GM21447 (cell line): ENCODE measurements at regions not wholly inside any gene's neighbourhood (a gene's known extent, or its start where the extent isn't known, plus 50 kb on each side); places are given as distances from the start of the nearest gene placed in this dataset.

Experiments used
- ATAC-seq: cut with Tn5 transposase; IDR thresholded peaks from one replicate; pipeline ENCODE4 v1.9.1; 2021; ENCODE audit not compliant: unreplicated experiment

DNA sequence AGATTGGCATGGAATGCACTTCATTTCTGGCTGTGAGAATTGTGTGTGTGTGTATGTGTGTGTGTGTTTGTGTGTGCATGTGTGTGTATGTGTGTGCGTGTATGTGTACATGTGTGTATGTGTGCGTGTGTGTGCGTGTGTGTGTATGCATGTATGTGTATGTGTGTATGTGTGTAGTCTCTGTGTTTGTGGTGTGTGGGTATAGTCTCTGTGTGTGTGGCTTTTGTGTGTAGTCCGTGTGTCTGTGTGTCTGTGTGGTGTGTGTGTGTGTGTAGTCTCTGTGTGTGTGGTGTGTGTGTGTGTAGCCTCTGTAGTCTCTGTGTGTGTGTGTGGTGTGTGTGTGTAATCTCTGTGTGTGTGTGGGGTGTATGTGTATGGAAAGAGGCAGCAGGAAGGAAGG lies 247.3 kb upstream of the SOX11 start:
- ATAC-seq = no peak

DNA sequence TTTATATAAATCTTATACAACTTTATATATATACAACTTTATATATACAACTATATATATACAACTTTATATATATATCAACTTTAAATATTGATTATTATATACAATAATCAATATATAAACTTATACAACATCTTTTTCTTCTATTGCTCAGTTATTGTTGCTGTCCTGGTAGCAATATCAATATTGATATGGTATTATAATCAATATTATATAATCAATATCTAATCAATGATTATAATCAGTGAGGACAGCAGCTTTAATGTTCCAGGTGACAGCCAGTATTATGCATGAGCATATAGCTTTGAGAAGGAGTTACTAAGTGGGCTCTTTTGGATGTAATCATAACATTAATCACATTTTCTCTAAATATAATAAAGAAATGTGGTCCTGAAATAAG lies 242.3 kb upstream of the SOX11 start:
- no peak for ATAC-seq

DNA sequence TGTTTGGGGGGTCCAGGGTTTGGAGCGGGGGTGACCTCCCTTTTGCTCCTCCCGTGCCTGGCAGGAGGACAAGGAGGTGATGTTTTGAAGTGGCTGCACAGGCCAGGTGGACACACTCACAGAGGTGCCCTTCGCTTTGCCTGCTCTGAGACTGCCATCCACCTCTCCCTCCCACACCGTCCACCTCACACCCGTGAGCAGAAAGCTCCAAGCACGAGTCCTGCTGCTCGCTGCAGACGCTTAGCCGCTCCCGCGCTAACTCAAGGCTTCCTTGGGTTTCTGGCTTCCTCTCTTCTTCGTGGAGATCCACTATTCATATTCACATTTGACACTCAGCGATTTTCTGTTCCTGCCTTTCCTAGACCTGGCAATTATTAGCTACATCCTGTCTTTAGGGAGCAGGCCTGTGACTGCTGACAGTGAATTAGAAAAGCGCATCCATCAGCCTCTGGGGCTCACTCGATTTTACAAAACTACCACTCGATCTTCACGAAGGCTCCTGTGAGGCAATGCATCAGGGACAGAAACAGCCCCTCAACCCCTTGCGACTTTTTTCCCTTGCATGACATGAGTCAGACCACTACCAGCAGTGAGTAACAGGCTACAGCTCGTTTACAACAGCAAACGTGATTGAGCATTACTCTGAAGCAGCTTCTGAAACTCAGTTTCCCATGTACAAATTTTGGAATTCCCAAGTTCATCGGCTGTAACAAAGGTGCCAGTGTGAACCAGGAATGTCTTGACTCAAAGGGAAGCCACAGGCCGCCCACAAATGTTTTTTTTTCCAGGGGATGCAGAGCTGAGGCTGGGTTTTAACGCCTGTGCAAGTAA lies 238.7 kb upstream of the SOX11 start:
- no peak for ATAC-seq

DNA sequence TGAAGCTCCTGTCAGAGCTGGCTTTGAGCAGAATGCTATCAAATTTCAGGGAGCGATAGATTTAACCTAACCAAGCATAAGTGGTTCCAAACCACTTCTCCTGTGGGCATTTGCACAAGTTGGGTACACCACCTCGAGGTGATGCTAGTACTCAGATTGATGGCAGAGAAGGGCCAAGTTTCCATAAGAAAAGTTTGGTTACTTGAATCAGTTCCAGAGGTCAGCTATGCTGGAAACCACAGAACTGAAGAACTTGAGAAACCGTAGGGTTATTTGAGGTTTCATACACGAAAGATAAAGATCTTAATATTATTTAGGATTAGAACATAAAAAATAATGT lies 238.2 kb upstream of the SOX11 start:
- no peak for ATAC-seq

GRCh38 chr2:5459041-5459440 lies 233.1 kb upstream of the SOX11 start:
- ATAC-seq = no peak

DNA sequence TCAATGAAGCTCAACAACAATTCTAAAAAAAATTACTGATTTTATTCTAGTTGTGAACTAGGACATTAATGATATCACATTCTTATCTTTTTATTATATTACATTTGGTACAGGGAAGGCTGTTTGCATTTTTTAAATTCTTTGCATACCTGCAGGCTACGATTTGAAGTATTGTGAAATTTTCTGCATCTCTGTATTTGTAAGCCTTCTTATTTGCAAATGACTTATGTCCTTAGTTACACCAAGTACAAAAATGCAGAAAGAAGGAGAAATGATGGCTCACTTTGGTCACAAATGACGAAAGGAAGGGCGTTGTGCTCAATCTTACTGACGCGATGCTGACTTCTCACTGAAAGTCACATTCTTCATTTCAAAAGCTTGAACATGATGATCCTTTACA lies 227.5 kb upstream of the SOX11 start:
- ATAC-seq = no peak

DNA sequence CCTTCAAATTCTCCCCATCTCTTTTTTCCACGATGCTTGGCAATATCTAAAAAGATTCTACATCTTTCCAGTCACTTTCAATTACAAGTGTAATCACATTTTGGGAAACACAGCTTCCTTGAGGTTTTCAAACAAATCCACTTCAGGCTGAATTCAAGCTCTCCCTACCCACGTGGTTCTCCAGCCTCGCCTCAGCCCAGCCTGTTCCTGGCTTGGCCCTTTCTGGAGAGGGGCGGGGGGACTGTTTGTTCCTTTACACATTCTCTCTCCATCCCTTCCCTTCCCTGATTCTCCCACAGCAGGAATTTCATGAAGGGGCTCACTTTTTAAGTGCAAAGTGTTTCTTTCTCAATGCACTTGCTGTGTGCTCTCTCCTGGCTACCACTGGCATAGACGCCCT lies 226.3 kb upstream of the SOX11 start:
- ATAC-seq = no peak

GRCh38 chr2:5467178-5467905 lies 224.8 kb upstream of the SOX11 start:
- no peak for ATAC-seq

DNA sequence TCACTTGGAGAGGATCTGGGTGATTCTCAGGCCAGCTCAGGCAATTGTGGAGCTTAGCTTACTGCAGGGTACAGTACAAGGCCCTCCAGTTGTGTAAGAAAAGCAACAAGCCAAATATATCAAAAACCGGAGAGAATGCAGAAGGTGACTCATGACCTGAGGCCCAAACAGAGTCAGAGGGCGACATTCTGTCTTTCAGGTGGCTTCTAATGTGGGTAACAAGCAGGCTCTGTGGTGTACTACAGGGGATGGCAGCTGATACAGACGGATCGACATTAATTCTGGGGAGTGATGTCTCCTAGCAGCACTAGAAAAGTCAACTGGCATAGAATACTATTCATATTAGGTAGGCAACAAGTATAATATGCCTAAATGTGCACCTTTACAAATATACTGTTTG lies 219.5 kb upstream of the SOX11 start:
- ATAC-seq = no peak

GRCh38 chr2:5473635-5474034 lies 218.5 kb upstream of the SOX11 start:
- no peak for ATAC-seq

GRCh38 chr2:5474716-5475115 lies 217.5 kb upstream of the SOX11 start:
- ATAC-seq = no peak

DNA sequence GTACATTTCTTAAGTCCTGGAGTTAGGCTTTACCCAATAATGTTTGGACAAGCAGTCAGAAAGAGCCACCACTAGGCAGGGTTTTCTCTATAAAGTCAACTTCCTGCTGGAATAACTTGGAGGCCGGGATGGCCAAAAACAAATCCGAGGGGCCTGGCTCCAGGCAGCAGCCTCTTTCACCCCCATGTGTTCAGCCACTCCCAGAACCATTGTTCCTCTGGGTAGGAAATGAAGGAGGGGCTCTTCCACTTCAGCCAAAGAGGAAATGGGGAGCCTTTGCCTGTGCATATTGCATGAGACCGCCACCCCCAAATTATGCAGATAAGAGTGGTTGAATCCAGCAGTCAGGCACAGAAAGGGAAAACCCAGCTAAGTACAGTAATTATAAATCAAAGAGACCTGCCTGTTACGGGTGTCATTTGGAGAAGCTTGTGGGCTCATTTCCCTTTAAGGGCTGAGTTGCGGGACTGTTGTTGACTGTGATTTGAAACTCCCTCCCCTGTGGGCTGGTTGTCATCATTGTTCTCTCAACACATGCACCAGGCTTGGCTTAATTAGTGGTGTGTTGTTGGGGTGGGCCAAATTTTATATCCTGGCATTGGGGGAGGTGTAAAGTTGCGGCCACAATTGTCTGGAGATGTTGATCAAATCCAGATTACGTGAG lies 212.8 kb upstream of the SOX11 start:
- no peak for ATAC-seq

DNA sequence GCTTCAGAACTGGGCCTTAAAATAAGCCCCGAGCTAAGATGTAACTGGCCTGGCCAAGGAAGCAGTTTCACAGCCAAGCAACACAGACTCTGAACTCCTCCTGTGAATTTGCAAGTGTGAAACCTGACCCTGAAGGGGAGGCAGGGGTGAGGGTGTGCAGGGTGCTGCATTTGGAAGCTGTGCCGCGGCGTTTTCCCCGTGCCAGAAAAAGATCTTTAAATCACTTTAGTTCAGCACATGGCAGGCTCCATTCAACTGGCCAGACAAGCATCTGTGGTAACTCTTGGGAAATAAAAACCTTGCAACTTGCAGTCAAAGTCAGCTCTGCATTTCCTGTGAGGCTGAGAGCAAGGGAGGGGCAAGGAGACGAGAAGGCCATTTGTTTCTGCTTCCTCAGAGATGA lies 209.3 kb upstream of the SOX11 start:
- no peak for ATAC-seq

- ATAC-seq = no peak
These were observed 207.3 kb upstream of the SOX11 start for GRCh38 chr2:5484868-5485267.

GRCh38 chr2:5491523-5491922 lies 200.7 kb upstream of the SOX11 start:
- ATAC-seq = no peak

- no peak for ATAC-seq
These were observed 198.9 kb upstream of the SOX11 start for GRCh38 chr2:5493256-5493655.

DNA sequence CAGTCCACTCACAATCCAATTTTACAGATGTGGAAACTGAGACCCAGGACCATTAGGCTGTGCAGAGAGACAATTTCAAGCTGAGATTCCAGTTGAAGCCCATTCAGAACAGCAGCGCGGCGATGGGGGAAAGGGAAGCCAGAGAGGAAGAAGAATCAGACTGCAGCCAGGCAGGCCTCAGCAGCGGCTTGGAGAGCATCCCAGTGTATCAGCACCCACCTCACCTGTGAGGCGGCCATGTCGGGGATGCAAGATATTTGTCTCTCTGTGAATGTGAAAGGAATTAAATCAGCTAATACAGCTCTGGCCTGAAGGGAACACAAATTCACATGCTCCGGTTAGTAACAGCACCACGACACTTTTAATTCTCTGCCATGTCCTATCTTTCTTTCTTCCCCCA lies 198.0 kb upstream of the SOX11 start:
- no peak for ATAC-seq

- no peak for ATAC-seq
These were observed 196.6 kb upstream of the SOX11 start for GRCh38 chr2:5495586-5495985.

DNA sequence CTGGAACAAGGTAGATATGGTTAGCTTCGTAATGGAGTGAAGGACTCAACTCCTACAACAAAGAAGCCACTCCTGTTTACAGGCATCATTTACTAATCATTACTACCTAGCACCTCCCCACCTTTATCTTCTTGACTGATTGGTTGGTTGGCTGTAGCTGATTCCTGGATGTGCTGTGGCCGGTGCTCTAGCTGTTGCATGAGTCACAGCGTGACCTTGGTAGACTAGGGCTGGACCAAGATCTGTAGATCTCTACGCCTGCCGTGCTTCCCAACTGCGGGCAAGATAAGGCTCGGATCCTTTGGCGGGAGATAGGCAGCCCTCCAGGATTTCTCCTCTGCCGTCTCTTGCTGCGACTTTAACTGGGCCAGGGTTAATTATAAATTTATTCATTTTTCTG lies 194.3 kb upstream of the SOX11 start:
- no peak for ATAC-seq

DNA sequence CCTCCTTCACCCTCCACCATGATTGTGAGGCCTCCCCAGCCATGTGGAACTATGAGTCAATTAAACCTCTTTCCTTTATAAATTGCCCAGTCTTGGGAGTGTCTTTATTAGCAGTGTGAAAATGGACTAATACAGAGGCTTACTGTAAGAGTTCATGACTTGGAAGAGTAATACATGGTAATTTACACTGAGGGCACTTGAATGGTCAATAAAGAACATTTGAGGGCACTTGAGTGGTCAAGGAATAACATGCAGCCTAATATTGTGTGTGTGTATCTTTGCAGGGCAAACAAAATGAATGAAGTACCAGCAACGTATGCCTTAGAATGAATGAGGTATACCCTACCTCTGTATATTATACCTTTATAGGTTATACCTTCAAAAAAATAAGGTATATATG lies 190.4 kb upstream of the SOX11 start:
- no peak for ATAC-seq

DNA sequence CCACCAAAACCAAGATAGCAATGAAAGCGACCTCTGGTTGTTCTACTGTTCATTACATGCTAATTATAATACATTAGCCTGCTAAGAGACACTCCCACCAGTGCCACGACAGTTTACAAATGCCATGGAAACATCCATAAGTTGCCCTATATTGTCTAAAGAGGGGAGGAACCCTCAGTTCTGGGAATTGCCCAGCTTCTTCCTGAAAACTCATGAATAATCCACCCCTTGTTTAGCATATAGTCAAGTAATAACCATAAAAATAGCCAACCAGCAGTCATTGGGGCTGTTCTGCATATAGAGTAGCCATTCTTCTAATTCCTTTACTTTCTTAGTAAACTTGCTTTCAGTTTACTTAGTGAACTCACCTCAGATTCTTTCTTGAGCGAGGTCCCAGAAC lies 189.8 kb upstream of the SOX11 start:
- no peak for ATAC-seq

GRCh38 chr2:5504756-5505155 lies 187.4 kb upstream of the SOX11 start:
- ATAC-seq = no peak
